Endothelial cell of umbilical vein (primary cell): ENCODE measurements at regions not wholly inside any gene's neighbourhood (a gene's known extent, or its start where the extent isn't known, plus 50 kb on each side); places are given as distances from the start of the nearest gene placed in this dataset.

Experiments
- BruUV-seq: library from RNA; stranded (reverse); fragments of 400-500 nt; replicated peaks from 2 replicates; lab custom pipeline; 2021; lab: Mats Ljungman, UMichigan
- CTCF ChIA-PET: fragments of 300-600, 350-600 bp; sonication (Branson Sonifier 250); formaldehyde crosslinking; loops from one replicate; lab custom pipeline; 2021; ENCODE audit warnings: antibody characterized with exemption, inconsistent platforms; lab: Charles Lee
- POLR2A ChIA-PET: fragments of 300-600, 350-600 bp; sonication (Branson Sonifier 250); formaldehyde crosslinking; loops from one replicate; lab custom pipeline; 2021; ENCODE audit warnings: antibody characterized with exemption, inconsistent platforms; lab: Charles Lee
- DNase-seq: peaks from one replicate; pipeline ENCODE4 v3.0.0-alpha.2; 2011; ENCODE audit warnings: low read depth, low spot score
- FAIRE-seq: peaks from 2 replicates; lab custom pipeline; 2011; peaks lifted over from hg19 to GRCh38; lab: Jason Lieb, UNC
- H2AFZ ChIP-seq: 2 replicates; pipeline ENCODE4 v1.6.0; 2012; ENCODE audit warnings: low read depth, low read length, control low read depth, inconsistent platforms
- H3K27ac ChIP-seq: 2 replicates; pipeline ENCODE4 v1.5.1; 2011; ENCODE audit warnings: low read depth, mild to moderate bottlenecking, control low read depth, low read length, moderate library complexity; ENCODE audit not compliant: insufficient read depth
- H3K27me3 ChIP-seq, 2 experiments: 2 replicates each; pipeline versions ENCODE4 v1.6.0 to v1.6.1; 2011; ENCODE audit warnings: low read length in 2 of 2, mixed read lengths in 1 of 2; ENCODE audit not compliant: control insufficient read depth in 2 of 2, insufficient read depth in 2 of 2
- H3K36me3 ChIP-seq, 2 experiments: 2 replicates in 1 of 2; 3 replicates in 1 of 2; pipeline ENCODE4 v1.5.1; 2011; ENCODE audit warnings: low read length in 2 of 2, mild to moderate bottlenecking in 1 of 2, moderate library complexity in 1 of 2; ENCODE audit not compliant: control insufficient read depth in 2 of 2, insufficient read depth in 2 of 2; ENCODE audit errors: extremely low read depth in 1 of 2
- H3K4me1 ChIP-seq: 3 replicates; pipeline ENCODE4 v1.5.1; 2011; ENCODE audit warnings: mild to moderate bottlenecking, low read length; ENCODE audit not compliant: control insufficient read depth, insufficient read depth; ENCODE audit errors: extremely low read depth
- H3K4me2 ChIP-seq: 2 replicates; pipeline ENCODE4 v1.6.1; 2011; ENCODE audit warnings: low read length, control low read depth, mixed read lengths; ENCODE audit not compliant: insufficient read depth
- H3K4me3 ChIP-seq, 3 experiments: fragments of 200-600 bp in 1 of 3; sonication (generic), shearing (Covaris generic) in 1 of 3; replicated peaks in 1 of 3; 2 replicates each; pipeline ENCODE4 v1.5.1; 2011 to 2016; ENCODE audit warnings: control low read depth in 3 of 3, low read length in 3 of 3, mild to moderate bottlenecking in 2 of 3, inconsistent platforms in 1 of 3, low read depth in 1 of 3, moderate library complexity in 1 of 3; ENCODE audit not compliant: insufficient read depth in 1 of 3
- H3K79me2 ChIP-seq: 2 replicates; pipeline ENCODE4 v1.6.0; 2012; ENCODE audit warnings: low read length, inconsistent platforms; ENCODE audit not compliant: control insufficient read depth, insufficient read depth
- H3K9ac ChIP-seq: replicated peaks from 2 replicates; pipeline ENCODE3; 2011; ENCODE audit warnings: low read length, control low read depth; ENCODE audit not compliant: insufficient read depth; ENCODE audit errors: extremely low read depth
- H3K9me1 ChIP-seq: replicated peaks from 3 replicates; pipeline ENCODE4 v1.6.0; 2011; ENCODE audit warnings: mild to moderate bottlenecking, low read length; ENCODE audit not compliant: control insufficient read depth, insufficient read depth; ENCODE audit errors: extremely low read depth
- H3K9me3 ChIP-seq: replicated peaks from 2 replicates; pipeline ENCODE4 v1.5.1; 2012; ENCODE audit warnings: low read length, inconsistent platforms; ENCODE audit not compliant: control insufficient read depth, insufficient read depth
- H4K20me1 ChIP-seq: replicated peaks from 2 replicates; pipeline ENCODE3; 2011; ENCODE audit warnings: mild to moderate bottlenecking, low read length; ENCODE audit not compliant: control insufficient read depth, insufficient read depth; ENCODE audit errors: extremely low read depth
- EZH2 ChIP-seq: IDR thresholded peaks from 2 replicates; pipeline ENCODE4 v1.6.1; 2012; ENCODE audit warnings: borderline replicate concordance, low read depth, mild to moderate bottlenecking, moderate library complexity, low read length, inconsistent platforms; ENCODE audit not compliant: severe bottlenecking
- FOS ChIP-seq: IDR thresholded peaks from 2 replicates; pipeline ENCODE4 v1.6.1; 2011; ENCODE audit warnings: mild to moderate bottlenecking, low read length, moderate library complexity, borderline replicate concordance; ENCODE audit not compliant: insufficient read depth
- GATA2 ChIP-seq: IDR thresholded peaks from 2 replicates; pipeline ENCODE4 v1.7.0; 2011; ENCODE audit warnings: low read depth, mild to moderate bottlenecking, moderate library complexity, mixed read lengths, low read length; ENCODE audit not compliant: insufficient read length, insufficient read depth
- JUN ChIP-seq: IDR thresholded peaks from 2 replicates; pipeline ENCODE4 v1.6.1; 2011; ENCODE audit warnings: borderline replicate concordance, low read depth; ENCODE audit not compliant: insufficient read length, insufficient read depth
- MYC ChIP-seq: IDR thresholded peaks from one replicate; pipeline ENCODE4 v1.6.1; 2011; ENCODE audit warnings: mild to moderate bottlenecking, low read depth, low read length
- POLR2A ChIP-seq: IDR thresholded peaks from 2 replicates; pipeline ENCODE4 v1.6.1; 2012; ENCODE audit warnings: low read depth, mild to moderate bottlenecking, control low read depth, low read length
- POLR2AphosphoS5 ChIP-seq: IDR thresholded peaks from 2 replicates; pipeline ENCODE4 v1.6.1; 2012; ENCODE audit warnings: low read depth, mild to moderate bottlenecking, control low read depth, low read length, moderate library complexity; ENCODE audit not compliant: insufficient read depth
- dilution Hi-C: fragments of 300-500 bp; cut with MboI; formaldehyde crosslinking; loops from one replicate; pipeline ENCODE4 v1.15.0; 2019; ENCODE audit warnings: low sequenced_read_pairs; ENCODE audit not compliant: extremely low pct_ligation_motif_present
- intact Hi-C: fragments of 100-400 bp; cut with micrococcal nuclease; formaldehyde crosslinking; loops from one replicate; pipeline ENCODE4 v1.10.0; 2022
- TF ChIP-seq, protein P1 (sequence below), 2 donors: IDR thresholded peaks; 1 replicate in 1 of 2; 2 replicates in 1 of 2; pipeline ENCODE4 v1.5.1; 2011; ENCODE audit warnings: low read length in 2 of 2, mild to moderate bottlenecking in 2 of 2, moderate library complexity in 2 of 2, control low read depth in 1 of 2, inconsistent platforms in 1 of 2, low read depth in 1 of 2; ENCODE audit not compliant: insufficient read depth in 1 of 2; ENCODE audit errors: extremely low read depth in 1 of 2
- TF ChIP-seq, protein P2 (sequence below): IDR thresholded peaks from 2 replicates; pipeline ENCODE4 v1.6.1; 2011; ENCODE audit not compliant: insufficient read depth, insufficient read length

DNA sequence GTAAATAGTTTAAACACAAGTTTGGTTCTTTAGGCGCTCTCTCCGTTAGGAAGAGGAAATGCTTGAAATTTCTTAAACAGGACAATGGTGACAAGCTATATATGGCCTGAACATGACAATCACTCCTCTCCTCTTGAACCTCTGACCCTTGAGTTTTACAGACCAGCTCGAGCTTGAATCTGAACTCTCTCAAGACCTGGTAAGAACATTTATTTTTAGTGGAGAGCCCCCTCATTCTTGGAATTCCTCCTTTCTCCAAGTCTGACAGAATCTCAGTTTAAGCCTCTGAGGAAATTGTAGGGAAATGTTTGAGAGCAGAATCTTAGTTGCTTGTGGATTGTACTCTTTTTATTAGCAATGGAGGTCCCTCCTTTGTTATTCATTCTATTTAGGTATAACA is 1293.6 kb upstream of the ZEB2 start:
- Histone ChIP-seq H3K9ac (no peak overlapping the region), H3K9me1 (no peaks in the 10 kb centered on the region), H3K36me3 (no peaks in the 10 kb centered on the region), H3K4me3 (no peak overlapping the region), H3K4me1 (peaks cover 24% of the 10 kb centered on the region), H2AFZ (peak overlapping the region; percentile 41), H3K4me2 (no peak overlapping the region), H3K27ac (no peak overlapping the region), H3K27me3 (no peaks in the 10 kb centered on the region), H4K20me1 (no peaks in the 10 kb centered on the region), H3K79me2 (no peaks in the 10 kb centered on the region), H3K9me3 (no peaks in the 10 kb centered on the region)
- intact Hi-C loops (no loop called here), dilution Hi-C loops (no loop called here)
- no TSS peak for BruUV-seq
- CTCF ChIA-PET, result interaction anchor here (1.1 kb wide), 1 partner anchor 48 kb away, joined by 4 read pairs; no protein-coding TSS in a partner anchor
- TF ChIP-seq EZH2 (no peak), GATA2 (no peak), JUN (no peak), FOS (no peak), POLR2A (no peak), POLR2AphosphoS5 (no peak), MYC (no peak)
- TF ChIP-seq, protein P1, sequence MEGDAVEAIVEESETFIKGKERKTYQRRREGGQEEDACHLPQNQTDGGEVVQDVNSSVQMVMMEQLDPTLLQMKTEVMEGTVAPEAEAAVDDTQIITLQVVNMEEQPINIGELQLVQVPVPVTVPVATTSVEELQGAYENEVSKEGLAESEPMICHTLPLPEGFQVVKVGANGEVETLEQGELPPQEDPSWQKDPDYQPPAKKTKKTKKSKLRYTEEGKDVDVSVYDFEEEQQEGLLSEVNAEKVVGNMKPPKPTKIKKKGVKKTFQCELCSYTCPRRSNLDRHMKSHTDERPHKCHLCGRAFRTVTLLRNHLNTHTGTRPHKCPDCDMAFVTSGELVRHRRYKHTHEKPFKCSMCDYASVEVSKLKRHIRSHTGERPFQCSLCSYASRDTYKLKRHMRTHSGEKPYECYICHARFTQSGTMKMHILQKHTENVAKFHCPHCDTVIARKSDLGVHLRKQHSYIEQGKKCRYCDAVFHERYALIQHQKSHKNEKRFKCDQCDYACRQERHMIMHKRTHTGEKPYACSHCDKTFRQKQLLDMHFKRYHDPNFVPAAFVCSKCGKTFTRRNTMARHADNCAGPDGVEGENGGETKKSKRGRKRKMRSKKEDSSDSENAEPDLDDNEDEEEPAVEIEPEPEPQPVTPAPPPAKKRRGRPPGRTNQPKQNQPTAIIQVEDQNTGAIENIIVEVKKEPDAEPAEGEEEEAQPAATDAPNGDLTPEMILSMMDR (IDR thresholded peaks at IDR 0.05; ENCODE audit: extremely low read depth in 1 of 2, insufficient read depth in 1 of 2, low read depth in 1 of 2, low read length in 2 of 2), result no peak
- TF ChIP-seq, protein P2, sequence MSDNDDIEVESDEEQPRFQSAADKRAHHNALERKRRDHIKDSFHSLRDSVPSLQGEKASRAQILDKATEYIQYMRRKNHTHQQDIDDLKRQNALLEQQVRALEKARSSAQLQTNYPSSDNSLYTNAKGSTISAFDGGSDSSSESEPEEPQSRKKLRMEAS, result no peak
- POLR2A ChIA-PET, result no interaction called here
- DNase-seq (peak; percentile 10), FAIRE-seq (no peak)
